Sciatic nerve (tissue), 2 donors: ENCODE measurements at regions not wholly inside any gene's neighbourhood (a gene's known extent, or its start where the extent isn't known, plus 50 kb on each side); places are given as distances from the start of the nearest gene placed in this dataset.

Experiments
- ATAC-seq: fragments of 200-7000 bp; cut with Tn5 transposase; one replicate; pipeline ENCODE4 v1.9.1; 2020; ENCODE audit warnings: mild to moderate bottlenecking, moderate library complexity
- DNase-seq: peaks from one replicate; pipeline ENCODE4 v3.0.0-alpha.2; 2020; ENCODE audit warnings: low spot score
- intact Hi-C: fragments of 100-400 bp; cut with DNase I; formaldehyde crosslinking; loops from one replicate; pipeline ENCODE4 v1.14.2; 2022
- donor health status: DM: no; HTN: no; CAD: no.
- donor health status: DM: no; HTN: no; CAD: no.

- intact Hi-C loops = loop anchor here (5.0 kb wide), 1 partner anchor 901 kb away; no protein-coding TSS in a partner anchor
- DNase-seq (no peak), ATAC-seq (no peak)
Measured at GRCh38 chr1:38430949-38431348, 384.4 kb upstream of the POU3F1 start.

DNA sequence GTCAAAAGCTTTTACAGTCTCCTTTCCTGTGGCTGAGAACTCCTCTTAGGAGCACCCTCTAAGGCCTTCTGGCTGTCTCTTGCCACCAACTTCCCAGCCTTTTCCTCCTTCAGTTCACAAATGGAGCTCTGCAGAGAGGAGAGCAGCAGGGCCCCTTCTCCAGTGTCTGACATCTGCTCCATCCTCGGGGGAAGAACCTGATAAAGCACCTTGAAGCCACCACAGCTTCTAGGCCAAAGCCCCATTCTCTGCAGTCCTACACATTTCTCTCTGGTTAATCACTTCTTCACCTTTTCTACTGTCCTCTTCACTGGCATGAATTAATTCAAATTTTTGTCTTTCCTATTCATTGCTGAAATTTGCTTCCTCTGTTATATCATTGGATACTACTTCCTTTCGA, 378.1 kb upstream of the POU3F1 start:
- ATAC-seq (no peak), DNase-seq (no peak)
- intact Hi-C loops = no loop called here

- intact Hi-C loops = no loop called here
- no peak for ATAC-seq
- DNase-seq = no peak
Measured at GRCh38 chr1:38420666-38421065, 374.1 kb upstream of the POU3F1 start.

DNA sequence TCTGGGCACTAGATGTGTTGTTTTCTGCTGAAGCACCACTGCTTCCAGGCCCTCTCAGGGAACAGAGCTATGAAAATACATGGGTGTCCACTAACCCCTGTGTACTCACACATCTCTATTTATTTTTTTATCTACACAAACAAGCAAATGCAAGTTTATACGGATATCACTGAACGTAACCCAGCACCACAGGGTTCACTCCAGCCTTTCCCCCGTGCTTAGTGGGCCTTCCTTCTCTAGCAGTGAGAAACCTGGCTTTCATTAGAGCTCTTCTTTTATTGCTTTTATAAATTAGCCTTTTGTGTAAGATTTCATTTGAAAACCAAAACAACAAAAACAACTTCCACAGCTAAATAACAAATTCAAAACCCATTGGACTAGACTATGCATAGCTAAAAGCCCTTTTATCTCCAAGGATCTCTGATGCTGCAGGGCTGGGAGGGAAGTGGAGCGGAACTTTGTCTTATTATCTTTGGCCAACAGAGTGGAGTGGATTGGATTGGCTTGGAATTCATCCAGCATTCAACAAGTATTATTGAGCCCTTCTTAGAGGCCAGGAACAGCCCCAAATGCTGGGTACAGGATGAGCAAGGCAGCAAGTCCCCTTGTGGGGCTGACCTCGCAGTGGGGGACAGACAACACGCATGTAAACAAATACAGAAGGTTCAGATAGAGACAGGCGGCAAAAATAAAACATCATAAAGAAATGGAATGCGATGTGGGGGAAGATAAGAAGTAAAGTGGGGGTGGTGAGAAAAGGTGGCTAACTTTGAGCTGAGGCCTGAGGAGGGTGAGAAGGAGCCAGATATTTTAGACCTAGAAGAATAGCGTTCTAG, 371.8 kb upstream of the POU3F1 start:
- intact Hi-C loops = no loop called here
- DNase-seq (no peak), ATAC-seq (peak; percentile 94)

DNA sequence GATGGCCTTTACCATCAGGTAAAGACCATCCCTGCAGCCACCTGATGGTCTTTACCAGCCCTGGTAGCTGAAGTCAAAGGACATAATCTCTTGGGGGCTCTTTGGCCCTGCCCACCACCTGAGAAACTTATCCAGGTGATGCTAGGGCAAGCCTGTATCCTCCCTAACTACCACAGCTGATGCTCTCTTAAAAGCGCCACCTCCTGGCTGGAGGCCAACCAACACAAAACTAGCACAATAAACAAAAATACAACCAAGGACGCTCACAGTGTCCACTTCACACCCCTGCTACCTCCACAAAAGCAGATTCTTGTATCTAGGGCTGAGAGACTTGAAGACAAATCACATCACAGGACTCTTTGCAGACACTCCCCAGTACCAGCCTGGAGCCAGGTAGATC, 357.1 kb upstream of the POU3F1 start:
- ATAC-seq = no peak
- DNase-seq = no peak
- intact Hi-C loops = no loop called here

DNA sequence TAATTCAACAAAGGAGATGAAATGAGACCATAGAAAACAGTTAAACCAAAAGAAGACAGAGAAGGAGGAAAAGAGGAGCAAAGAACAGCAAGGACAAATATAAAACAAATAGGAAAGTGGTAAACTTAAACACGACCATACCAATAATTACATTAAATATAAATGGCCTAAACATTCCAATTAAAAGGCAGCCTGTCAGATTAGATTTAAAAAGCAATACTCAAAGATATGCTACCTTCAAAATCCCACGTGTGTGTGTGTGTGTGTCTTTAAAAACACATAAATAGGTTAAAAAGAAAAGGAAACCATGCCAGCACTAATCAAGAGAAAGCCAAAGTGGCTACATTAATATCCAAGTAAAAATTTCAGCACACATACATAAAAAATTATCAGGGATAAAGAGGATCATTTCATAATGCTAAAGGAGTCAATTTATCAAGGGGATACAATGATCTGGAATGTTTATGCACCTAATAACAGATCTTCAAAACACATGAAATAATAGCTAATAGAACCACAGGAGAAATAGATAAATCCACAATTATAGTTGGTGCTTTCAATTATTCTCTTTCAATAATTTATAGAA, 355.7 kb upstream of the POU3F1 start:
- ATAC-seq (no peak), DNase-seq (no peak)
- intact Hi-C loops = no loop called here

DNA sequence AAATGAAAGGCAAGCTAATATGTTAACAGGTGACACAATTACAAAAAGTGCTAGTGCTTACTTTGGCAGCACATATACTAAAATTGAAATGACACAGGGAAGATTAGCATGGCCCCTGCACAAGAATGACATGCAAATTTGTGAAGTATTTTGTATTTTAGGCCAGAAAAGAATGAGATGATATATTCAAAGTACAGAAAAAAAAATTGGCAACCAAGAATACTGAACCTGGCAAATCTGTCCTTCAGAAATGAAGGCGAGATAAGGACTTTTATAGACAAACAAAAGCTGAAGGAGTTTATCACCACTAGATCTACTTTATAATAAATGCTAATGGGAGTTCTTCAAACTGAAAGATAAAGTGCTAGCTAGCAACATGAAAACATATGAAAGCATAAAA, 350.0 kb upstream of the POU3F1 start:
- ATAC-seq (no peak), DNase-seq (no peak)
- intact Hi-C loops = no loop called here

- no peak for DNase-seq
- no peak for ATAC-seq
- intact Hi-C loops = no loop called here
Measured at GRCh38 chr1:38394303-38394702, 347.7 kb upstream of the POU3F1 start.

DNA sequence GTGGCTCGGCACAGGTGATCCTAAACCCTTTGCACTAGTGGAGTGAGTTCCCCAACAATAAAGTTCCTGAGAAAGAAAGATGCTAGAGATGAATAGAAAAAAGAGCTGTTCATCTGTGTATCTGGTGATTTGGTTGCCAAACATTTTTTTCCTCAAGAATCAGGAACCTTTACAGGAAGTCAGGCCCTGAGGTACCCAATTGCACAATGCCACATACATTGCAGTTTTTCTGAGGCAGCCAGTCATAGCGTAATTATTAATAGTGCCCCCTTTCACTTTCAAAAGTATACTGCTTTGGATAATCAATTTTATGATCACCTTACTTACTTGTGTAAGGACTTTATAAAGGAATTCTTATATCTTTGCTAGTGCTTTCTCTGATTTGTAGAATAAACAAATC, 346.3 kb upstream of the POU3F1 start:
- intact Hi-C loops = no loop called here
- no peak for ATAC-seq

DNA sequence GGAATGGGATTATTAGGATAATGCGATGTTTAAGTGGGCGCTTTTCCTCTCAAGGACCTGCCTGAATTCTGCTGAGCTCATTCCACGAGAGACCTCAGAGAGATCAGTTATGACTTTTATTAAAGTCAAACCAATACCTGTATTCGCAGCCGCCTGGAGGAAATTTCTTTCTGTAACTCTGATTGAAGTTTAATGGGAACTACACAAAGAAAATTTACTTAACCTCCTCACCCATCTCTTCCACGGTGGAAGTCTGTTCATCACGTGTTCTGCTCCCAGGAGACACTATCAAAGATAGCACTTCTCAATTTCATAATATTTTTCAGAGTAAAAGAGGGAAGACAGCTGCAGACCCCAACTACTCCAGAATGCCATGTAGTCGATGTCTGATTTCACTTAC, 334.7 kb upstream of the POU3F1 start:
- DNase-seq = no peak
- intact Hi-C loops = no loop called here

More for the DNA sequence above, 346.3 kb upstream of the POU3F1 start:
- DNase-seq = no peak

GRCh38 chr1:38376577-38376976, 330.0 kb upstream of the POU3F1 start:
- ATAC-seq (no peak), DNase-seq (no peak)
- intact Hi-C loops = no loop called here

More for the DNA sequence above, 334.7 kb upstream of the POU3F1 start:
- ATAC-seq = no peak

DNA sequence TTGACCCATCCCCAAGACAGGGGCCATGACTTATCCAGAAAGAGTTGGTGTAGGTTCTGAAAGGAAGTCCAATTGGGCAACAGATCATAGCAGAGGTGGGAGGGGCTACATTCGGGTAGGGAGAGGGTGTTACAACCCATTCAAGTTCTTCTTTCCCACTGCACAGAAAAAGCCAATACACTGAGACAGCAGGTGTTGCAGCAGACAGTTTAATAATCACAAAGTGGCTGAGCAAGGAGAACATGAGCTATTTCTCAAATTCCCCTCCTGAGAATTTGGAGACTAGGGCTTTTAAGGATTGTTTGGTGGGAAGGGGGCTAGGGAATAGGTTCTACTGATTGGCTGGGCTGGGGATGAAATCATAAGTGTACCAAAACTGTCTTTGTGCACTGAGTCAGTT, 328.4 kb upstream of the POU3F1 start:
- intact Hi-C loops = no loop called here
- ATAC-seq = no peak
- no peak for DNase-seq

DNA sequence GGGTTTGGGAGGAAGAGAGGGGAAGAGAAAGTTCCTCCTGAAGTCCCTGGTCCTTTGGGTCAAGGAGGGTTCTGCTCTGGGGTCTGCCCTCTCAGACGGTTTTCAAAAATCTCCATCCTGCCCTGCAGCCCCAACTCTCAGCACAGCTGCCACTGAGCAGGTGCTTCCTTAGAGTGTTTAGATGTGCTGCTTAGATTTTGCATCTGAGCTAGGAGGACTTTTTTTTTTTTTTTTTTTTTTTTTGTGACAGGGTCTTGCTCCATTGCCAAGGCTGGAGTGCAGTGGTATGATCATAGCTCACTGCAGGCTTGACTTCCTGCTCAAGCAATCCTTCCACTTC, 324.9 kb upstream of the POU3F1 start:
- no peak for ATAC-seq
- no peak for DNase-seq
- intact Hi-C loops = no loop called here

GRCh38 chr1:38370716-38371504, 324.3 kb upstream of the POU3F1 start:
- ATAC-seq = no peak
- intact Hi-C loops = no loop called here
- no peak for DNase-seq

DNA sequence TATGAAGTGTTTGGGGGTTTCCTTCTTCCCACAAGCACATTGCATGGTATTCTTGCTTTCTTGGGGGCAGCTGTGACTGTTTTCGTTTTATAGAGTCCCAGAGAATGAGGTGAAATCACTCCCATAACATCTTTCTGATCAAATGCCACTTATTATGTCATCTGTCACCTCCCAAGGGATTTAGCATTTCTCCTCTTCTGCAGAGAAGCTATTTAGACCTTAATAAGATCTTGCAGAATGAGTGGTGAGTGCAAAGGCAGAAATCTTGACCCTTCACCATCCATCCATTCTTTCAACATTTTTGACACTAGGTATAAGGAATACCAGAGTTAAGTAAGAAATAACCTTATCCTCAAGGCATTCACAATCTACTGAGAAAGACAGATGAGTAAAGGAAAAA, 318.6 kb upstream of the POU3F1 start:
- intact Hi-C loops = no loop called here
- ATAC-seq (no peak), DNase-seq (no peak)

DNA sequence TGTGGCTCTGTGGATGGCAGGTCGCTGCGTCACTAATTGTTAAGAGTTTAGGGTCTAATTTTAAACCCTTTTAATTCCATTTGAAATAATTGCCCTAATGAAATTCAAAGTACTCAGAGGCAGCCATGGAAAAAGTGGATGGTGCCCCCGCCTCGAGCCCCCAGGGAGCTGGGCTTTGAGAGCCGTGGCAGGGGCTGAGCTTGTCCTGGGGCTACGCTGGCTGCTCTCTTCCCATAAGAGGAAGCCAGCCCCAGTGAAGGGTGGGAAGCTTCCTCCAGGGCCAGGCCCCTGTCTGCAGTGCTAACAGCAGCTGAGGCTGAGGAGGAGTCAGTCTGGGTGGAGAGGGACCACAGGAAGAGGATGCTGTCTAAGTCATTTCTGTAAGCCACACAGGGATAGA, 315.0 kb upstream of the POU3F1 start:
- intact Hi-C loops = no loop called here
- no peak for ATAC-seq
- DNase-seq = no peak

GRCh38 chr1:38360807-38361206, 314.2 kb upstream of the POU3F1 start:
- intact Hi-C loops = no loop called here
- ATAC-seq (no peak), DNase-seq (no peak)

- DNase-seq = no peak
- no peak for ATAC-seq
- intact Hi-C loops = no loop called here
Measured at GRCh38 chr1:38353956-38354355, 307.4 kb upstream of the POU3F1 start.

DNA sequence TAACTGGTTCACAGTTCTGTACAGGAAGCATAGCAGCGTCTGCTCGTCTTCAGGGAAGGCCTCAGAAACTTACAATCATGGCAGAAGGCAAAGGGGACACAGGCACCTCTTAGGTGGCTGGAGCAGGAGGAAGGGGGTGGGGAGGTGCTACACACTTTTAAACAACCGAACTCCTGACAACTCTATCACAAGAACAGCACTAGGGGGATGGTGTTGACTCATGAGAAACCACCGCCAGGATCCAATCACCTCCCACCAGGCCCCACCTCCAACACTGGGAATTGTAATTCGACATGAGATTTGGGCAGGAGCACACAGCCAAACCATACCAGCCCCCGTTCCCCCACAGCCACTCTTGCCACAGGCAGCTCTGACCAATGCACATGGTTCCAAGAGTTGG, 306.3 kb upstream of the POU3F1 start:
- ATAC-seq (no peak), DNase-seq (no peak)
- intact Hi-C loops = no loop called here

- ATAC-seq (no peak), DNase-seq (no peak)
- intact Hi-C loops = no loop called here
Measured at GRCh38 chr1:38347446-38348175, 301.0 kb upstream of the POU3F1 start.
